H9 (cell line): ENCODE measurements at regions not wholly inside any gene's neighbourhood (a gene's known extent, or its start where the extent isn't known, plus 50 kb on each side); places are given as distances from the start of the nearest gene placed in this dataset.

ENCODE experiments used
- DNase-seq: peaks from one replicate; pipeline ENCODE4 v3.0.0-alpha.2; 2017
- H2AFZ ChIP-seq: one replicate; pipeline ENCODE4 v1.6.1; 2013; ENCODE audit warnings: mild to moderate bottlenecking, low read length, control low read depth, moderate library complexity
- H2AK5ac ChIP-seq: 2 replicates; pipeline ENCODE4 v1.6.1; 2013; ENCODE audit warnings: low read length, control low read depth, mixed read lengths; ENCODE audit not compliant: insufficient read length
- H2BK120ac ChIP-seq: one replicate; pipeline ENCODE4 v1.6.1; 2013; ENCODE audit warnings: low read depth, mild to moderate bottlenecking, low read length, control low read depth, inconsistent platforms; ENCODE audit not compliant: poor library complexity, severe bottlenecking
- H2BK12ac ChIP-seq: 2 replicates; pipeline ENCODE4 v1.6.1; 2013; ENCODE audit warnings: low read length, control low read depth, mixed read lengths, low read depth; ENCODE audit not compliant: insufficient read length
- H2BK15ac ChIP-seq: 2 replicates; pipeline ENCODE4 v1.6.1; 2013; ENCODE audit warnings: low read depth, low read length, control low read depth
- H2BK20ac ChIP-seq: one replicate; pipeline ENCODE4 v1.6.1; 2013; ENCODE audit warnings: low read depth, mild to moderate bottlenecking, low read length, control low read depth, inconsistent platforms; ENCODE audit not compliant: poor library complexity, severe bottlenecking
- H2BK5ac ChIP-seq: 2 replicates; pipeline ENCODE4 v1.6.1; 2013; ENCODE audit warnings: low read length, control low read depth, mixed read lengths; ENCODE audit not compliant: insufficient read length
- H3K14ac ChIP-seq: 2 replicates; pipeline ENCODE4 v1.6.1; 2013; ENCODE audit warnings: low read length, control low read depth; ENCODE audit not compliant: insufficient read depth
- H3K18ac ChIP-seq: 2 replicates; pipeline ENCODE4 v1.6.1; 2013; ENCODE audit warnings: low read depth, mild to moderate bottlenecking, mixed read lengths, low read length, control low read depth; ENCODE audit not compliant: insufficient read length
- H3K23ac ChIP-seq: 2 replicates; pipeline ENCODE4 v1.6.1; 2013; ENCODE audit warnings: low read length, control low read depth, mixed read lengths, low read depth; ENCODE audit not compliant: insufficient read length
- H3K23me2 ChIP-seq: 2 replicates; pipeline ENCODE4 v1.6.1; 2013; ENCODE audit warnings: low read depth, mild to moderate bottlenecking, mixed read lengths, low read length, control low read depth; ENCODE audit not compliant: insufficient read length, poor library complexity, severe bottlenecking
- H3K27ac ChIP-seq: 2 replicates; pipeline ENCODE4 v1.5.1; 2013; ENCODE audit warnings: low read length, control low read depth, mixed read lengths, low read depth; ENCODE audit not compliant: insufficient read length
- H3K27me3 ChIP-seq: 2 replicates; pipeline ENCODE4 v1.6.1; 2013; ENCODE audit warnings: low read length, control low read depth, inconsistent platforms; ENCODE audit not compliant: insufficient read depth
- H3K4ac ChIP-seq: 2 replicates; pipeline ENCODE4 v1.6.1; 2013; ENCODE audit warnings: low read depth, mild to moderate bottlenecking, control low read depth, inconsistent platforms, low read length, moderate library complexity
- H3K4me1 ChIP-seq: 2 replicates; pipeline ENCODE4 v1.6.1; 2013; ENCODE audit warnings: low read length, control low read depth, inconsistent platforms; ENCODE audit not compliant: insufficient read depth
- H3K4me2 ChIP-seq: 2 replicates; pipeline ENCODE4 v1.6.1; 2013; ENCODE audit warnings: low read length, control low read depth, mixed read lengths; ENCODE audit not compliant: insufficient read length, insufficient read depth
- H3K56ac ChIP-seq: 2 replicates; pipeline ENCODE4 v1.6.1; 2013; ENCODE audit warnings: low read depth, mild to moderate bottlenecking, mixed read lengths, low read length, control low read depth; ENCODE audit not compliant: insufficient read length
- H3K79me1 ChIP-seq: 2 replicates; pipeline ENCODE4 v1.6.1; 2013; ENCODE audit warnings: low read depth, mild to moderate bottlenecking, moderate library complexity, low read length, control low read depth, inconsistent platforms; ENCODE audit not compliant: insufficient read depth, poor library complexity, severe bottlenecking
- H3K79me2 ChIP-seq: 2 replicates; pipeline ENCODE4 v1.6.1; 2013; ENCODE audit warnings: low read length, control low read depth, inconsistent platforms; ENCODE audit not compliant: insufficient read depth
- H3K9ac ChIP-seq: 2 replicates; pipeline ENCODE4 v1.6.1; 2013; ENCODE audit warnings: low read length, control low read depth, mixed read lengths; ENCODE audit not compliant: insufficient read length; ENCODE audit errors: extremely low read depth
- H3K9me3 ChIP-seq: one replicate; pipeline ENCODE4 v1.6.1; 2013; ENCODE audit warnings: low read depth, low read length, inconsistent platforms; ENCODE audit not compliant: control insufficient read depth
- H3T11ph ChIP-seq: one replicate; pipeline ENCODE4 v1.6.1; 2013; ENCODE audit warnings: mild to moderate bottlenecking, low read length, control low read depth, inconsistent platforms
- H4K20me1 ChIP-seq: one replicate; pipeline ENCODE4 v1.6.1; 2013; ENCODE audit not compliant: control insufficient read depth, insufficient read length, insufficient read depth
- H4K5ac ChIP-seq: 2 replicates; pipeline ENCODE4 v1.6.1; 2013; ENCODE audit warnings: low read depth, mild to moderate bottlenecking, mixed read lengths, low read length, control low read depth; ENCODE audit not compliant: insufficient read length
- H4K8ac ChIP-seq: replicated peaks from 2 replicates; pipeline ENCODE4 v1.6.1; 2013; ENCODE audit warnings: low read length, control low read depth, mixed read lengths, low read depth; ENCODE audit not compliant: insufficient read length
- H4K91ac ChIP-seq: 2 replicates; pipeline ENCODE4 v1.6.1; 2013; ENCODE audit warnings: low read depth, mild to moderate bottlenecking, moderate library complexity, mixed read lengths, low read length, control low read depth; ENCODE audit not compliant: insufficient read length
- H3K27ac Mint-ChIP-seq, 3 experiments: 2 replicates in 2 of 3; 3 replicates in 1 of 3; pipeline ENCODE4 v1.8.0; 2020 to 2021; ENCODE audit warnings: mixed read lengths in 3 of 3, mild to moderate bottlenecking in 1 of 3, moderate library complexity in 1 of 3
- H3K27me3 Mint-ChIP-seq: 2 replicates; pipeline ENCODE4 v1.8.0; 2021; ENCODE audit warnings: low read depth, mild to moderate bottlenecking, moderate library complexity, mixed read lengths
- H3K36me3 Mint-ChIP-seq, 3 experiments: 2 replicates in 2 of 3; 3 replicates in 1 of 3; pipeline ENCODE4 v1.8.0; 2020 to 2021; ENCODE audit warnings: low read depth in 3 of 3, mixed read lengths in 3 of 3; ENCODE audit not compliant: insufficient read depth in 1 of 3
- H3K4me1 Mint-ChIP-seq, 2 experiments: 2 replicates each; pipeline ENCODE4 v1.8.0; 2020; ENCODE audit warnings: mixed read lengths in 2 of 2
- H3K4me3 Mint-ChIP-seq, 2 experiments: 2 replicates in 1 of 2; 3 replicates in 1 of 2; pipeline ENCODE4 v1.8.0; 2020 to 2021; ENCODE audit warnings: mild to moderate bottlenecking in 2 of 2, mixed read lengths in 2 of 2, moderate library complexity in 1 of 2
- H3K9me3 Mint-ChIP-seq, 2 experiments: 2 replicates in 1 of 2; 3 replicates in 1 of 2; pipeline ENCODE4 v1.8.0; 2020; ENCODE audit warnings: mild to moderate bottlenecking in 2 of 2, mixed read lengths in 2 of 2, moderate library complexity in 1 of 2
- WGBS: extraction: QIAGEN DNeasy Blood & Tissue Kit; methylation state at CpG from one replicate; pipeline ENCODE4 v1.1.7; 2013; ENCODE audit warnings: missing lambda C conversion rate, low lambda C conversion rate, mixed read lengths; ENCODE audit not compliant: insufficient read length; ENCODE audit errors: extremely low coverage; 5-methylcytosine and 5-hydroxymethylcytosine counted together
- TF ChIP-seq, protein P1 (sequence below): fragments of 200-600 bp; sonication (generic); conservative IDR thresholded peaks from 3 replicates; pipeline ENCODE4 v1.8.0; 2021; ENCODE audit warnings: antibody characterized with exemption, mild to moderate bottlenecking

DNA sequence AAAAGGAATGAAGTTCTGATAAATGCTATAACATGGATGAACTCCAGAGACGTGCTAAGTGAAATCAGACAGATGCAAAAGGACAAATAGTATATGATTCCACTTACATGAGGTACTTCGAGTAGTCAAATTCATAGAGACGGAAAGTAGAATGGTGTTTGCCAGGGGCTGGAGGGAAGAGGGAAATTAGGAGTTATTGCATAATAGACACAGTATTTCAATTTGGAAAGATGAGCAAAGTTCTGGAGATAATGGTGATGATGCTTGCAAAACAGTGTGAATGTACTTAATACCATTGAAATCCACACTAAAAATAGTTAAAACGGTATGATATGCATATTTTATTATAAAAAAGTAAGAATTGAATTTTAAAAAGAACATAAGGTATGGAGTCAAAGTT, 84.9 kb upstream of the STXBP5 start:
- no peak overlapping the region for H3K14ac ChIP-seq
- no peaks in the 10 kb centered on the region for H3K23me2 ChIP-seq
- no peak overlapping the region for H2AK5ac ChIP-seq
- no peak overlapping the region for H2BK5ac ChIP-seq
- no peak overlapping the region for H3K27ac ChIP-seq
- no peak overlapping the region for H4K5ac ChIP-seq
- H3K27me3 Mint-ChIP-seq = no peaks in the 10 kb centered on the region
- H3K27me3 ChIP-seq = no peaks in the 10 kb centered on the region
- H2AFZ ChIP-seq = no peak overlapping the region
- H2BK20ac ChIP-seq = no peak overlapping the region
- no peaks in the 10 kb centered on the region for H4K20me1 ChIP-seq
- no peak overlapping the region for H4K8ac ChIP-seq
- WGBS = no CpG with 5 or more reads among the region's 4 CpGs
- H3K79me2 ChIP-seq = no peaks in the 10 kb centered on the region
- no peaks in the 10 kb centered on the region for H3K9me3 ChIP-seq
- no peak overlapping the region for H3K9ac ChIP-seq
- no peak overlapping the region for H2BK120ac ChIP-seq
- no peak overlapping the region for H3K27ac Mint-ChIP-seq
- no peak overlapping the region for H3K56ac ChIP-seq
- H3K4ac ChIP-seq = no peak overlapping the region
- H3K79me1 ChIP-seq = no peaks in the 10 kb centered on the region
- H2BK15ac ChIP-seq = no peak overlapping the region
- no peak overlapping the region for H4K91ac ChIP-seq
- H3T11ph ChIP-seq = no peak overlapping the region
- DNase-seq = no peak
- no peak overlapping the region for H2BK12ac ChIP-seq
- no peaks in the 10 kb centered on the region; the same call in 1 of the 2 replicates for H3K4me1 ChIP-seq
- H3K4me2 ChIP-seq = no peak overlapping the region
- peaks cover 0 to 9% of the 10 kb centered on the region in 2 experiments; a peak in 4 of 5 replicates for H3K9me3 Mint-ChIP-seq
- H3K4me1 Mint-ChIP-seq = peaks cover 8 to 9% of the 10 kb centered on the region in 2 experiments
- H3K23ac ChIP-seq = no peak overlapping the region
- TF ChIP-seq, protein P1, sequence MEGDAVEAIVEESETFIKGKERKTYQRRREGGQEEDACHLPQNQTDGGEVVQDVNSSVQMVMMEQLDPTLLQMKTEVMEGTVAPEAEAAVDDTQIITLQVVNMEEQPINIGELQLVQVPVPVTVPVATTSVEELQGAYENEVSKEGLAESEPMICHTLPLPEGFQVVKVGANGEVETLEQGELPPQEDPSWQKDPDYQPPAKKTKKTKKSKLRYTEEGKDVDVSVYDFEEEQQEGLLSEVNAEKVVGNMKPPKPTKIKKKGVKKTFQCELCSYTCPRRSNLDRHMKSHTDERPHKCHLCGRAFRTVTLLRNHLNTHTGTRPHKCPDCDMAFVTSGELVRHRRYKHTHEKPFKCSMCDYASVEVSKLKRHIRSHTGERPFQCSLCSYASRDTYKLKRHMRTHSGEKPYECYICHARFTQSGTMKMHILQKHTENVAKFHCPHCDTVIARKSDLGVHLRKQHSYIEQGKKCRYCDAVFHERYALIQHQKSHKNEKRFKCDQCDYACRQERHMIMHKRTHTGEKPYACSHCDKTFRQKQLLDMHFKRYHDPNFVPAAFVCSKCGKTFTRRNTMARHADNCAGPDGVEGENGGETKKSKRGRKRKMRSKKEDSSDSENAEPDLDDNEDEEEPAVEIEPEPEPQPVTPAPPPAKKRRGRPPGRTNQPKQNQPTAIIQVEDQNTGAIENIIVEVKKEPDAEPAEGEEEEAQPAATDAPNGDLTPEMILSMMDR = no peak
- no peak overlapping the region for H3K4me3 Mint-ChIP-seq
- H3K18ac ChIP-seq = no peak overlapping the region
- H3K36me3 Mint-ChIP-seq = peaks cover 0 to 3% (median 0%) of the 10 kb centered on the region in 3 experiments; a peak in 2 of 7 replicates
